ENCODE measurements at regions not wholly inside any gene's neighbourhood (a gene's known extent, or its start where the extent isn't known, plus 50 kb on each side); places are given as distances from the start of the nearest gene placed in this dataset.

DNA sequence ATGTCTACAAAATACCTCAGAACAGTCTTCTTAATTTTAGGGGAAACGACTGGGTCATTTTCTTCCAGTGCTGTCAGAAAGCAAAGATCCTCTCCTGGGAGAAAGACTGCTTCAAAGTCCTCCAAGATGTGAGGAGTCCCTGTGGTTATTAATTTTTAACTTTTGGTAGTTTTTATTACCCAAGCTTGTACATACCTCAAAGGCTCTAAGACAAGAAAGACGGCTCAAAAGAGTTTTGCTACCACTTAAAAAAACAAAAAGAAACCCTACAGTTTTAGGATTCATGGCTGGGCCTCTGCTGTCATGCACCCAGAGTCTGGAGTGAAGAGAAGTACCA is 56.1 kb upstream of the APCDD1L start:
- ATAC-seq (no peak), DNase-seq (ENCODE audit: low spot score in 2 of 2) (no peak)
- Mint-ChIP-seq H3K9me3 (no peaks in the 10 kb centered on the region), H3K27ac (no peak overlapping the region), H3K36me3 (no peaks in the 10 kb centered on the region)

DNA sequence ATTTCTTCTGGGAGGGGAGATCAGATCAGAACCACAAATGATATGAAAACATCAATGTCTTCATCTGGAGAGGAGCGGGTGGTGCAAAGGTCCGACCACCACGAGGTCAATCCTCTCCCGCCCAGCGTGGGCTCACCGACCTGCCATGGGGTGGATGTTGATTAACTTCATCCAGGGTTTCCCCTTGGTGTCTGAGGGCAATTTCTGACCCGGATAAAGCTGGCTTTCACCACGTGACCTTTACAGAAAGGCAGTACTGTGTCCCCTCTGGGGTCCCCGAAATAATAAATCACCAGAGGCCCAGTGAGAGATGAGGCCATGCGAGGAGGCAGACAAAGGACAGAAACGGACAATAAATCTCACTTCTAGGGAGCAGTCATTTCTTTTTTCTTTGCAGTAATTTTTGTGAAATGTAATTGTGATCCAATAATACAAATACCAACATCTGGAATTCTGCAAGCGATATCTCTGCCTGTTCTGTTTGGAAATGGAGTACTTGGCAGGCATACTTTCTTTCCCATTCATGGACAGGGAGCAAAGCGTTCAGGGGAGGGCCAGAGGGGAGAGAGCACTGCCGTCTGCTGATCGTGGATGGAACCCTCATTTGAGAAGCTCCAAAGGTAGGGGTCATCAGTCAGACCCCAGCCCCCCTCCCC is 55.1 kb upstream of the APCDD1L start:
- no peak for DNase-seq (ENCODE audit: low spot score in 2 of 2)
- no peaks in the 10 kb centered on the region for H3K9me3 Mint-ChIP-seq
- no peak for ATAC-seq
- no peaks in the 10 kb centered on the region for H3K36me3 Mint-ChIP-seq
- H3K27ac Mint-ChIP-seq = no peak overlapping the region

DNA sequence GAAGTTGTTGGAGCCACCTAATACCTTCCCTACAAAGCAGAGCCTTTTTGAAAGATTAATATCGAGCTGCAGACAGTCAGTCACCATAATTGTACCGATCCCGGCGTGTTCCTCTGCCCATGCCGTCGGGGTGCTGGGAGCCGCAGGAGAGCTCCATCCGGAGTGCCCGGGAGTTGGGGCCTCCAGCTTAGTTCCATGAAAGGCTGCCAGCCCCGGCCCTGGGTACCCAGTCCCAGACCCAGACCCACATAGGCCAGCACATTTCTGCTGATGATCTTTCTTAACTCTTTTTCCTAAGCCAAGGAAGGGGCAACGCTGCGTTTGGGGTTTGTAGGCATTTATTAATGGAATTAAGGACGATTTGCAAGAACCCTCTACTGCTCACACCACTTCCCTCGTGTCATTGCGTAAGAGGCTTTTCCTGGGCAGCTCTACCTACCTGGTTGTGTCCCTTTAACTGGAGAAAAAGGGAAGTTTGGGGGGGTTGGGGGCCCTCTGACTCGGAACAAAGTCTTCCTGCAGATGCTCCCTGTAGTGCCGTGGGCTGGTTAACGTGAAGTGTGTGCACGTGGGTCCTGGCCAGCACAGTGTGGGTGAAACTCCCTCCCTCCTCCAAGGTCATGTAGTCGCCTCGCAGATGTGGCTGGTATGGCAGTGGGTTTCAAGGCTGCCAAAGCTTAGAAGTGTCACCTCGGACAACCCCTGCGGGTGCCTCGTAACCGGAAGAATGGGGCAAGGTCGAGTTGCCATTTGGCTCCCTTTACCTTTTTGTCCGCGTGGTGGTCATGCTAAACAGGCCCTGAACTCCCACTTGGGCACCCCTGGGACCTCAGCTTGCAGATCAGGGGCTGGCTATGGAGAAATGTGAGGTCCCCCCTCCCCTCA is 54.3 kb upstream of the APCDD1L start:
- no peak for ATAC-seq
- no peaks in the 10 kb centered on the region for H3K36me3 Mint-ChIP-seq
- no peak for DNase-seq (ENCODE audit: low spot score in 2 of 2)
- no peak overlapping the region for H3K27ac Mint-ChIP-seq
- H3K9me3 Mint-ChIP-seq = no peaks in the 10 kb centered on the region

DNA sequence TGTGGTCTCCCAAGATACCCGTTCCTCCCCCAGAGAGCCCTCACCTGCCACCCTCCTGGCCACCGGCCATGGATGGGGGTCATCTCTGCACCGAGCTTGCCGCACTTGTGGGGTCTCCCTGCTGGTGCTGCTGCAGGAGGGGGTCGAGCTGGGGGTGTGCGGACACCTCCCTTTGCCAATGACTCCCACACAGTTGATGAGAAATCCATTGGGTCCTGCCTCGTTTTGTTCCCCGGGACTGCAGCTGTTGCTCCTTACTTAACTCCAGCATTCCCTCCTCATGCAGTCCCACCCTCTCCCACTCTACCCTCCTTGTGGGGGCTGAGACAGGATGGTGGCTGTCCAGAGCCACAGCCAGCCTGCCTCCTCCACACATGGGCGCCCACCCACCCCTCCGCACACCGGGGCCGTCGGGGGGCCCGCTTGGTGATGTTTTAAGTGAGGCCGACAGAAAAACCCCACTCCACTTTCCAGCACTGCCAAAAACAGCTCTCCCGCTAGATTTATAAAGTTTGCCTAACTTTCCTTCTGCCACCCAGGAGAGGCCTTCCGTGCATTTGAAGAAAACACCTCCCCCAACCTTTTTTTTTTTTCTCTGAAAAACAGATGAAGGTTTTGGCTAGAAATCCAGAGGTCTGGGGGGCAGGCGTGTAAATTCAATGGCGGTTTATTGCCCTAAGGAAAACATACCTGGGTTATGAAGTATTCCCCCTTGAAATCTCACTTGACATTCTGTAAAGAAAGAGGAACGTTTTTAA is 53.5 kb upstream of the APCDD1L start:
- Mint-ChIP-seq H3K27ac (no peak overlapping the region), H3K9me3 (no peaks in the 10 kb centered on the region), H3K36me3 (no peaks in the 10 kb centered on the region)
- DNase-seq (ENCODE audit: low spot score in 2 of 2) (no peak), ATAC-seq (no peak)

DNA sequence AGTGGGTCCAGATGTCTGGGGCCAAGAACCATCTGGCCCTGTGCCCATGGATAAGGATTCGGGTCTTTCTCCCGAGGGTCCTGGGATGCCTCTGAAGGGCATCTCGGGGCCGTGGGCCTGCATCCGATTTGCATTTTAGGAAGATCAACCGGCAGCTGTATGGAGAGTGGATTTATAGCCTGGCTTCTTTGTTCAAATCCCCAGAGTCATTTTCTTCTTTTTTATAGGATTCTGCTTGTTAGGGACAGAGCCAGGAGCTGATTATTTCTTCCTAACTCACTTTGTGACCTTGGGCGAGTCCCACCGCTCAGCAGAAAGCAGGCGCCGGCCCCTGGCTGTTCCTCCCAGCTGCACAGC is 52.9 kb upstream of the APCDD1L start:
- DNase-seq (ENCODE audit: low spot score in 2 of 2) (no peak), ATAC-seq (no peak)
- Mint-ChIP-seq H3K36me3 (no peaks in the 10 kb centered on the region), H3K27ac (no peak overlapping the region), H3K9me3 (no peaks in the 10 kb centered on the region)

DNA sequence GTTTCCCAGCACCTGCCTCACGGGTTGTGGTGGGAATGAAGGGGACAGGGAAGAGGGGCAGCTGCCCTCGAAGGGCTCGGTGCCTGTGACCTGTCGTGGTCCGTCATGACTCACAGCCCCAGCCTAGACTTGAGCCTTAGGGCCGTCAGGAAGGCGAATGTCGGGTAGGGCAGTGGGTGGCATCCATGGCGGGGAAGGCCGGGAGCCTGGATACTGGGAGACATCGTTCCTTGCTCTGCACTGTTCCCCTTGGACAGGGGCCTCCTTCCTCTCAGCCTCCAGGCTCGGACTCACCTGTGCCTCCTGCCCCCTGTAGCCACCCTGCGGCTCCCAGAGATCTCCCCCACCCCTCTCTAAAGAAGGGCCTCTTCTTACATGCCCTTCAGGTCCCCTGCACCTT is 52.2 kb upstream of the APCDD1L start:
- H3K9me3 Mint-ChIP-seq = no peaks in the 10 kb centered on the region
- DNase-seq (ENCODE audit: low spot score in 2 of 2) = no peak
- H3K36me3 Mint-ChIP-seq = no peaks in the 10 kb centered on the region
- H3K27ac Mint-ChIP-seq = peak overlapping the region in 1 of 2 donors; percentile 38
- ATAC-seq = no peak

DNA sequence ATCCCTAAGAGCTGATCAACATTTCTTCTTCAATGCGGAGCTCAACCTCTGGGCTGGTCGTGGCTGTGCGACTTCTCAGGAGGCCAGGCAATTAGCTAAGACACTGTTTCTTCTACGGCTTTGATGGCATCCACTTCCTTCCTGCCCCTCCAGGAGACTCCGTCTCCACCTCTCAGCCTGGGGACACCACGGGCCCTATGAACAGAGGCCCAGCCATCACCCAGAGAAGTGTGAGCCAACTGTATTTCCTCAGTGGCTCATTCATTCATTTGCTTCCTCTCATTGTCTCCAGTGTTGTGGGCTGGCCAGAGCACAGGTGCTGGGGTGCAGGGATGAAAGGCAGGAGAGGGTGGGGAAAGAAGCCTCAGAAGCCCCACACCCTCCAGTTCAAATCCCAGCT is 51.8 kb upstream of the APCDD1L start:
- Mint-ChIP-seq H3K36me3 (no peaks in the 10 kb centered on the region), H3K27ac (peak overlapping the region; percentile 32 to 38), H3K9me3 (no peaks in the 10 kb centered on the region)
- ATAC-seq (no peak), DNase-seq (ENCODE audit: low spot score in 2 of 2) (no peak)

DNA sequence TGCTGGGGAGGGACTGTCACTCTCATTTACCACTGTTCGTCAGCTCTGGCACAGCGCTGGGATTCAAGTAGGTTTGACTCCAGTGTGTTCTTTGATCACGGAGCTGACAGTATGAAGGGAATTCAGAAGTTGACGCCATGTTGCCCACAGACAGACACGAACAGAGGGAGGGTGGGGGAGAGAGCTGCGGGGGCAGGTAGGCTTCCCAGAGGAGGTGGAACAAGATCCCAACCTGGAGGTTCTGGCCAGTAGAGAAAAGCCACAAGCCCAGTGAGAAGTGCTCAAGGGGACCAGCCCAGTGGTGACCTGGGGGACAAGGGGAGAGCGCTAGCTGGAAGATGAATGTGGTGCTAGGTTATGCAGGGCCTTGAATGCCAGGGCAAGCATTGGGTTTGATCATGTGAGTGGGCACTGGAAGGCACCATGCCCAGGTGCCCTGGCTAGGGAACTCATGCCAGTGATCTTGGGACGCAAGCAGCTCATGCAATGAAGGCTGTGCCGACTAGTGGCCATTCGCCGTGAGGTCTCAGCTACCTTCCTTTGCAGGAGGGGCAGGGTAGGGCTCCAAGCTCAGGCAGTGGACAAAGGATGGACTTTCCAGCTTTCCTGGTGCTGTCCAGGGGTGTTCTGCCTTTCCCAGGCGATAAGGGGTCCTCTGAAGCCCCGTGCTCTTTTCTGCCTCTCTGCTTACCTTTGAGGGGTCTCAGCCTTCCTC is 50.4 kb upstream of the APCDD1L start:
- ATAC-seq = no peak
- Mint-ChIP-seq H3K9me3 (no peaks in the 10 kb centered on the region), H3K27ac (no peak overlapping the region), H3K36me3 (no peaks in the 10 kb centered on the region)
- DNase-seq (ENCODE audit: low spot score in 2 of 2) = no peak
